ENCODE measurements at regions not wholly inside any gene's neighbourhood (a gene's known extent, or its start where the extent isn't known, plus 50 kb on each side); places are given as distances from the start of the nearest gene placed in this dataset.

GRCh38 chr12:13342971-13343370, 146.4 kb downstream of the EMP1 start:
- H3K4me3 ChIP-seq, result no peak overlapping the region
- DNase-seq (ENCODE audit: low spot score in 2 of 2), result no peak
- intact Hi-C loops (cut with DNase I; ENCODE audit: low total_unique reads), result no loop called here
- no peaks in the 10 kb centered on the region for H3K27me3 ChIP-seq
- TF ChIP-seq CTCF (IDR thresholded peaks at IDR 0.05) (no peak), POLR2A (IDR thresholded peaks at IDR 0.05) (no peak), POLR2AphosphoS5 (IDR thresholded peaks at IDR 0.05) (no peak)
- no peaks in the 10 kb centered on the region for H3K36me3 ChIP-seq
- H3K27ac ChIP-seq, result no peak overlapping the region
- H3K4me1 ChIP-seq, result no peaks in the 10 kb centered on the region
- H3K9me3 ChIP-seq, result no peaks in the 10 kb centered on the region

- intact Hi-C loops (cut with DNase I; ENCODE audit: low total_unique reads), result no loop called here
- Histone ChIP-seq H3K4me1 (no peaks in the 10 kb centered on the region), H3K36me3 (no peaks in the 10 kb centered on the region)
These were observed 143.6 kb downstream of the EMP1 start for GRCh38 chr12:13340149-13340548.

GRCh38 chr12:13339538-13339937, 143.0 kb downstream of the EMP1 start:
- Histone ChIP-seq H3K4me3 (no peak overlapping the region), H3K27ac (no peak overlapping the region), H3K4me1 (no peaks in the 10 kb centered on the region), H3K27me3 (no peaks in the 10 kb centered on the region), H3K9me3 (no peaks in the 10 kb centered on the region), H3K36me3 (no peaks in the 10 kb centered on the region)
- TF ChIP-seq POLR2AphosphoS5 (IDR thresholded peaks at IDR 0.05), result no peak
- TF ChIP-seq POLR2A (IDR thresholded peaks at IDR 0.05), result no peak
- TF ChIP-seq CTCF (IDR thresholded peaks at IDR 0.05), result no peak
- DNase-seq (ENCODE audit: low spot score in 2 of 2), result no peak
- intact Hi-C loops (cut with DNase I; ENCODE audit: low total_unique reads), result loop anchor here (1.0 to 5.0 kb wide), 2 partner anchors 30 to 233 kb away; no protein-coding TSS in a partner anchor

More at GRCh38 chr12:13340149-13340548, 143.6 kb downstream of the EMP1 start:
- no peak overlapping the region for H3K4me3 ChIP-seq
- DNase-seq (ENCODE audit: low spot score in 2 of 2), result no peak
- no peaks in the 10 kb centered on the region for H3K27me3 ChIP-seq
- no peaks in the 10 kb centered on the region for H3K9me3 ChIP-seq
- no peak overlapping the region for H3K27ac ChIP-seq
- TF ChIP-seq POLR2AphosphoS5 (IDR thresholded peaks at IDR 0.05), result no peak
- TF ChIP-seq POLR2A (IDR thresholded peaks at IDR 0.05), result no peak
- TF ChIP-seq CTCF (IDR thresholded peaks at IDR 0.05), result no peak

- H3K36me3 ChIP-seq, result no peaks in the 10 kb centered on the region
- H3K27ac ChIP-seq, result no peak overlapping the region
- intact Hi-C loops (cut with DNase I; ENCODE audit: low total_unique reads), result loop anchor here (1.0 to 5.0 kb wide), 2 partner anchors 30 to 233 kb away; no protein-coding TSS in a partner anchor
- no peak for DNase-seq (ENCODE audit: low spot score in 2 of 2)
- H3K27me3 ChIP-seq, result no peaks in the 10 kb centered on the region
- no peaks in the 10 kb centered on the region for H3K4me1 ChIP-seq
- TF ChIP-seq POLR2A (IDR thresholded peaks at IDR 0.05) (no peak), POLR2AphosphoS5 (IDR thresholded peaks at IDR 0.05) (no peak), CTCF (IDR thresholded peaks at IDR 0.05) (no peak)
- no peaks in the 10 kb centered on the region for H3K9me3 ChIP-seq
- H3K4me3 ChIP-seq, result no peak overlapping the region
These were observed 142.6 kb downstream of the EMP1 start for GRCh38 chr12:13339091-13339490.

GRCh38 chr12:13337791-13338190, 141.3 kb downstream of the EMP1 start:
- no peak for TF ChIP-seq POLR2A (IDR thresholded peaks at IDR 0.05)
- TF ChIP-seq CTCF (IDR thresholded peaks at IDR 0.05), result no peak
- TF ChIP-seq POLR2AphosphoS5 (IDR thresholded peaks at IDR 0.05), result no peak
- Histone ChIP-seq H3K4me3 (no peak overlapping the region), H3K9me3 (no peaks in the 10 kb centered on the region), H3K27me3 (no peaks in the 10 kb centered on the region), H3K27ac (no peak overlapping the region), H3K4me1 (no peaks in the 10 kb centered on the region), H3K36me3 (no peaks in the 10 kb centered on the region)
- intact Hi-C loops (cut with DNase I; ENCODE audit: low total_unique reads), result loop anchor here (5.0 kb wide), 1 partner anchor 235 kb away; no protein-coding TSS in a partner anchor
- no peak for DNase-seq (ENCODE audit: low spot score in 2 of 2)

Measured in breast epithelium (tissue), 4 donors.